ENCODE measurements at regions not wholly inside any gene's neighbourhood (a gene's known extent, or its start where the extent isn't known, plus 50 kb on each side); places are given as distances from the start of the nearest gene placed in this dataset.
"Not testable (repeated sequence)": the region's sequence is repeated elsewhere in the genome, so short reads cannot be mapped to it uniquely, and the experiment has no call there.

DNA sequence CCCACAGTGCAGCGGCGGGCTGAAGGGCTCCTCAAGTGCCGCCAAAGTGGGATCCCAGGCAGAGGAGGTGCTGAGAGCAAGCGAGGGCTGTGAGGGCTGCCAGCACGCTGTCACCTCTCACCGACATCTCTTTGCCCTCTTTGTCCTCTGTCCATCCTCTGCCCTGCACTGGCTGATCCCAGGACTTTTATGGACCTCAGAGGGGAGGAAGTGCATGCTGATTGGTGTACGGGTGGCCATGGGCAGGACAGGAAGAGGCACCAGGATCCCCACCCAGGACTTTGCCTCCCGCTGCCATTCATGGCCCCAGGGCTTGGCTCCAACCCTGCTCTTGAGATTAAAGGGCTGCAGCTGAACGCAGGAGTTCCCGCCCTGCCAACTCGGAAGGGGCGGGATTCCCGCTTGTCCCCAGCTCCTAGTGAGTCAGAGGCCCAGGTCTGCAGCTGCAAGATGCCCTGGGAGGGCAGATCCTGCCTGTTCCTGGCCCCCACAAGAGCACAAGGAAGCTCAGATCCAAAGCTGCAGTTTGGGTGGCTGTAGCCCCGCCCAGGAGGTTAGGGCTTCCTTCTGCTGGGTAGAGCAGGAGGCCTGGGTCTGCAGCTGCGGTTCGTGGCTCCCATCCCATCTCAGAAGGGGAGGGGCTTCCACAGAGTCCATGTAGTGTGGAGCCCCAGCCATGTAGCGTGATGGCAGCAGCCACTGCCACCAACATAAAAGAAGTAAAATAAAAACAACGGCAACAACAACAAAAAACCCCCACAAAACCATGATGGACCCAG lies 1716.7 kb downstream of the SLITRK1 start:
- no peak for DNase-seq
- H3K27me3 ChIP-seq (replicated peaks): no peaks in the 10 kb centered on the region
- H3K36me3 ChIP-seq (replicated peaks): no peaks in the 10 kb centered on the region
- no peak overlapping the region for H3K4me3 ChIP-seq (ENCODE audit: low read depth, low read length)
- no peak overlapping the region for H3K27ac ChIP-seq
- TF ChIP-seq, protein P1, sequence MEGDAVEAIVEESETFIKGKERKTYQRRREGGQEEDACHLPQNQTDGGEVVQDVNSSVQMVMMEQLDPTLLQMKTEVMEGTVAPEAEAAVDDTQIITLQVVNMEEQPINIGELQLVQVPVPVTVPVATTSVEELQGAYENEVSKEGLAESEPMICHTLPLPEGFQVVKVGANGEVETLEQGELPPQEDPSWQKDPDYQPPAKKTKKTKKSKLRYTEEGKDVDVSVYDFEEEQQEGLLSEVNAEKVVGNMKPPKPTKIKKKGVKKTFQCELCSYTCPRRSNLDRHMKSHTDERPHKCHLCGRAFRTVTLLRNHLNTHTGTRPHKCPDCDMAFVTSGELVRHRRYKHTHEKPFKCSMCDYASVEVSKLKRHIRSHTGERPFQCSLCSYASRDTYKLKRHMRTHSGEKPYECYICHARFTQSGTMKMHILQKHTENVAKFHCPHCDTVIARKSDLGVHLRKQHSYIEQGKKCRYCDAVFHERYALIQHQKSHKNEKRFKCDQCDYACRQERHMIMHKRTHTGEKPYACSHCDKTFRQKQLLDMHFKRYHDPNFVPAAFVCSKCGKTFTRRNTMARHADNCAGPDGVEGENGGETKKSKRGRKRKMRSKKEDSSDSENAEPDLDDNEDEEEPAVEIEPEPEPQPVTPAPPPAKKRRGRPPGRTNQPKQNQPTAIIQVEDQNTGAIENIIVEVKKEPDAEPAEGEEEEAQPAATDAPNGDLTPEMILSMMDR (IDR thresholded peaks at IDR 0.05; ENCODE audit: low read depth, low read length, missing control alignments): no peak
- in situ Hi-C loops (cut with HindIII; ENCODE audit: low pct_ligation_motif_present, low sequenced_read_pairs): no loop called here

DNA sequence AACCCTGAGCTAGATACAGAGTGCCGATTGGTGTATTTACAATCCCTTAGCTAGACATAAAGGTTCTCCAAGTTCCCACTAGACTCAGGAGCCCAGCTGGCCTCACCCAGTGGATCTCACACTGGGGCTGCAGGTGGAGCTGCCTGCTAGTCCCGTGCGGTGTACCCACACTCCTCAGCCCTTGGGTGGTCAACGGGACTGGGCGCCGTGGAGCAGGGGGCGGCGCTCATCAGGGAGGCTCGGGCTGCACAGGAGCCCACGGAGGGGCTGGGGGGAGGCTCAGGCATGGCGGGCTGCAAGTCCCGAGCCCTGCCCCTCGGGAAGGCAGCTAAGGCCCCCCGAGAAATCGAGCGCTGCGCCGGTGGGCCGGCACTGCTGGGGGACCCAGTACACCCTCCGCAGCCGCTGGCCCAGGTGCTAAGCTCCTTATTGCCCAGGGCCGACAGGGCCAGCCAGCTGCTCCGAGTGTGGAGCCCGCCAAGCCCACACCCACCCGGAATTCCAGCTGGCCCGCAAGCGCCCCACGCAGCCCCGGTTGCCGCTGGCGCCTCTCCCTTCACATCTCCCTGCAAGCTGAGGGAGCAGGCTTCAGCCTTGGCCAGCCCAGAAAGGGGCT lies 1717.4 kb downstream of the SLITRK1 start:
- H3K27ac ChIP-seq; H3K4me3 ChIP-seq (ENCODE audit: low read depth, low read length); in situ Hi-C loops (cut with HindIII; ENCODE audit: low pct_ligation_motif_present, low sequenced_read_pairs); H3K27me3 ChIP-seq (replicated peaks); H3K36me3 ChIP-seq (replicated peaks); DNase-seq: not testable (repeated sequence)

GRCh38 chr13:82147526-82147925 lies 1734.7 kb downstream of the SLITRK1 start:
- DNase-seq: no peak
- Histone ChIP-seq H3K4me3 (ENCODE audit: low read depth, low read length) (no peak overlapping the region), H3K27ac (no peak overlapping the region), H3K27me3 (replicated peaks) (no peaks in the 10 kb centered on the region), H3K36me3 (replicated peaks) (no peaks in the 10 kb centered on the region)
- in situ Hi-C loops (cut with HindIII; ENCODE audit: low pct_ligation_motif_present, low sequenced_read_pairs): no loop called here
- TF ChIP-seq, protein P1 (IDR thresholded peaks at IDR 0.05; ENCODE audit: low read depth, low read length, missing control alignments): no peak

DNA sequence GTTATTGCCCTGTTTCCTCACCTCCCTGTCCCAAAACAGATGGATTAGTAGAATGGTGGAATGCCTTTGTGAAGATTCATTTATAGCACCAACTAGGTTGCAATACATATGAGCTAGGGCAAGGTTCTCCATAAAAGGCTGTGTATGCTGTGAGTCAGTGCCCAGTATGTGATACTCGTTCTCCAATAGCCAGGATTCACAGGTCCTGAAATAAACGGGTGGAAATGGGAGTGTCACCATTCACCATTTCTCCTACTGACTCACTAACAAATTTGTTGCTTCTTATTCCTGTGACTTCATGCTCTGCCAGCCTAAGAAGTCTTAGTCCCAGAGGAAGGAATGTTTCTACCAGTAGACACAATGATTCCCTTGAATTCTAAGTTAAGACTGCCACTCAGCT lies 1745.4 kb downstream of the SLITRK1 start:
- no peak for DNase-seq
- Histone ChIP-seq H3K36me3 (replicated peaks) (no peaks in the 10 kb centered on the region), H3K4me3 (ENCODE audit: low read depth, low read length) (no peak overlapping the region), H3K27me3 (replicated peaks) (no peaks in the 10 kb centered on the region), H3K27ac (no peak overlapping the region)
- in situ Hi-C loops (cut with HindIII; ENCODE audit: low pct_ligation_motif_present, low sequenced_read_pairs): no loop called here
- TF ChIP-seq, protein P1 (IDR thresholded peaks at IDR 0.05; ENCODE audit: low read depth, low read length, missing control alignments): no peak

DNA sequence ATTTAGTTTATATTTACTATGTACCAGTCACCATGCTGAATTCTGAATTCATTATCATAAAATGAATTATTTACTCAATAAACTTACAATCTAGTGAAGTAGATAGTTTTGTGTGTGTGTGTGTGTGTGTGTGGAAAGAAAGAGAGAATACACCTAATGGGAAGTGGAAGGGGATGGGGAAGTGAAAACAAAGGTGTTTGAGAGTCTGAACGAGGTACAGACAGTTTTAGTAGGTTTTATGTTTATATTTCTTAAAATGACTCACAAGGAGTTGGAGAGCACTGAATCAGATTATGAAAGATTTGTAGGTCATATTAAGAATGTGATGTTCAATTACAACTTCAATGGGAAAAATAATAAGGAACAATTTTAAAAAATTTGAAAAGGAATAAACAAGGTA lies 1753.0 kb downstream of the SLITRK1 start:
- no peak for DNase-seq
- no peak overlapping the region for H3K4me3 ChIP-seq (ENCODE audit: low read depth, low read length)
- H3K27me3 ChIP-seq (replicated peaks): no peaks in the 10 kb centered on the region
- in situ Hi-C loops (cut with HindIII; ENCODE audit: low pct_ligation_motif_present, low sequenced_read_pairs): no loop called here
- H3K36me3 ChIP-seq (replicated peaks): no peaks in the 10 kb centered on the region
- TF ChIP-seq, protein P1 (IDR thresholded peaks at IDR 0.05; ENCODE audit: low read depth, low read length, missing control alignments): no peak
- H3K27ac ChIP-seq: no peak overlapping the region

- TF ChIP-seq, protein P1 (IDR thresholded peaks at IDR 0.05; ENCODE audit: low read depth, low read length, missing control alignments): no peak
These were observed 1763.7 kb downstream of the SLITRK1 start for GRCh38 chr13:82118589-82118988.

More at GRCh38 chr13:82118589-82118988, 1763.7 kb downstream of the SLITRK1 start:
- no peak for DNase-seq
- Histone ChIP-seq H3K36me3 (replicated peaks) (no peaks in the 10 kb centered on the region), H3K4me3 (ENCODE audit: low read depth, low read length) (no peak overlapping the region), H3K27ac (no peak overlapping the region), H3K27me3 (replicated peaks) (no peaks in the 10 kb centered on the region)
- in situ Hi-C loops (cut with HindIII; ENCODE audit: low pct_ligation_motif_present, low sequenced_read_pairs): no loop called here
